ENCODE measurements at regions not wholly inside any gene's neighbourhood (a gene's known extent, or its start where the extent isn't known, plus 50 kb on each side); places are given as distances from the start of the nearest gene placed in this dataset.

- TF ChIP-seq CTCF (IDR thresholded peaks at IDR 0.05) (no peak), POLR2A (IDR thresholded peaks at IDR 0.05) (no peak)
Observed at GRCh38 chr7:80313067-80313626, 178.5 kb downstream of the GNAI1 start.
